ENCODE measurements at regions not wholly inside any gene's neighbourhood (a gene's known extent, or its start where the extent isn't known, plus 50 kb on each side); places are given as distances from the start of the nearest gene placed in this dataset.

- Histone ChIP-seq H3K27ac (ENCODE audit: low read length) (no peak overlapping the region), H3K27me3 (ENCODE audit: control insufficient read depth, insufficient read depth) (no peaks in the 10 kb centered on the region), H3K9me3 (ENCODE audit: control insufficient read depth, low read length) (no peaks in the 10 kb centered on the region), H3K4me3 (ENCODE audit: low read length) (no peak overlapping the region), H3K4me1 (ENCODE audit: control insufficient read depth, insufficient read depth, low read length) (no peaks in the 10 kb centered on the region)
- WGBS = 45% methylated on average over 3 of the region's 3 CpGs
- peak in 1 of 2 donors; percentile 64 for ATAC-seq
- intact Hi-C loops (cut with DNase I) = no loop called here
- no peak for DNase-seq
Measured at GRCh38 chr5:43994352-43994708, 391.4 kb downstream of the NNT start.

- 64% methylated on average over 9 of the region's 9 CpGs for WGBS
- ATAC-seq = peak; percentile 48 to 80
- intact Hi-C loops (cut with DNase I) = no loop called here
- DNase-seq = peak in 1 of 3 donors; percentile 62
- Histone ChIP-seq H3K9me3 (ENCODE audit: control insufficient read depth, low read length) (no peaks in the 10 kb centered on the region), H3K4me3 (ENCODE audit: low read length) (no peak overlapping the region), H3K27me3 (ENCODE audit: control insufficient read depth, insufficient read depth) (no peaks in the 10 kb centered on the region), H3K27ac (ENCODE audit: low read length) (no peak overlapping the region), H3K4me1 (ENCODE audit: control insufficient read depth, insufficient read depth, low read length) (no peaks in the 10 kb centered on the region)
Measured at GRCh38 chr5:43993634-43994351, 390.8 kb downstream of the NNT start.

GRCh38 chr5:43985411-43985810 lies 382.4 kb downstream of the NNT start:
- ATAC-seq = no peak
- WGBS = 77% methylated on average over 3 of the region's 3 CpGs
- Histone ChIP-seq H3K4me1 (ENCODE audit: control insufficient read depth, insufficient read depth, low read length) (no peaks in the 10 kb centered on the region), H3K9me3 (ENCODE audit: control insufficient read depth, low read length) (no peaks in the 10 kb centered on the region), H3K27ac (ENCODE audit: low read length) (no peak overlapping the region), H3K27me3 (ENCODE audit: control insufficient read depth, insufficient read depth) (no peaks in the 10 kb centered on the region), H3K4me3 (ENCODE audit: low read length) (no peak overlapping the region)
- intact Hi-C loops (cut with DNase I) = no loop called here
- no peak for DNase-seq

GRCh38 chr5:43981556-43981955 lies 378.6 kb downstream of the NNT start:
- 86% methylated on average over 8 of the region's 8 CpGs for whole genome bisulfite sequencing
- Histone ChIP-seq H3K4me3 (ENCODE audit: low read length) (no peak overlapping the region), H3K9me3 (ENCODE audit: control insufficient read depth, low read length) (no peaks in the 10 kb centered on the region), H3K4me1 (ENCODE audit: control insufficient read depth, insufficient read depth, low read length) (no peaks in the 10 kb centered on the region), H3K27me3 (ENCODE audit: control insufficient read depth, insufficient read depth) (no peaks in the 10 kb centered on the region), H3K27ac (ENCODE audit: low read length) (no peak overlapping the region)
- intact Hi-C loops (cut with DNase I) = no loop called here
- ATAC-seq (no peak), DNase-seq (no peak)

- whole genome bisulfite sequencing = 84% methylated on average over 2 of the region's 2 CpGs
- no peak for ATAC-seq
- Histone ChIP-seq H3K27me3 (ENCODE audit: control insufficient read depth, insufficient read depth) (no peaks in the 10 kb centered on the region), H3K9me3 (ENCODE audit: control insufficient read depth, low read length) (no peaks in the 10 kb centered on the region), H3K27ac (ENCODE audit: low read length) (no peak overlapping the region), H3K4me1 (ENCODE audit: control insufficient read depth, insufficient read depth, low read length) (no peaks in the 10 kb centered on the region), H3K4me3 (ENCODE audit: low read length) (no peak overlapping the region)
- intact Hi-C loops (cut with DNase I) = no loop called here
- no peak for DNase-seq
Measured at GRCh38 chr5:43973908-43974307, 370.9 kb downstream of the NNT start.

GRCh38 chr5:43973318-43973717 lies 370.3 kb downstream of the NNT start:
- no peaks in the 10 kb centered on the region for H3K9me3 ChIP-seq (ENCODE audit: control insufficient read depth, low read length)
- intact Hi-C loops (cut with DNase I) = no loop called here
- H3K4me3 ChIP-seq (ENCODE audit: low read length) = no peak overlapping the region
- no peaks in the 10 kb centered on the region for H3K4me1 ChIP-seq (ENCODE audit: control insufficient read depth, insufficient read depth, low read length)
- WGBS = 86% methylated on average over 2 of the region's 2 CpGs
- no peaks in the 10 kb centered on the region for H3K27me3 ChIP-seq (ENCODE audit: control insufficient read depth, insufficient read depth)
- ATAC-seq (no peak), DNase-seq (no peak)
- no peak overlapping the region for H3K27ac ChIP-seq (ENCODE audit: low read length)

- no peak for ATAC-seq
- Histone ChIP-seq H3K9me3 (ENCODE audit: control insufficient read depth, low read length) (no peaks in the 10 kb centered on the region), H3K4me3 (ENCODE audit: low read length) (no peak overlapping the region), H3K27me3 (ENCODE audit: control insufficient read depth, insufficient read depth) (no peaks in the 10 kb centered on the region), H3K4me1 (ENCODE audit: control insufficient read depth, insufficient read depth, low read length) (no peaks in the 10 kb centered on the region), H3K27ac (ENCODE audit: low read length) (no peak overlapping the region)
- WGBS = 71% methylated on average over 1 of the region's 1 CpG
- intact Hi-C loops (cut with DNase I) = no loop called here
- DNase-seq = no peak
Measured at GRCh38 chr5:43967165-43967564, 364.2 kb downstream of the NNT start.

- Histone ChIP-seq H3K4me3 (ENCODE audit: low read length) (no peak overlapping the region), H3K4me1 (ENCODE audit: control insufficient read depth, insufficient read depth, low read length) (no peaks in the 10 kb centered on the region), H3K27me3 (ENCODE audit: control insufficient read depth, insufficient read depth) (no peaks in the 10 kb centered on the region), H3K27ac (ENCODE audit: low read length) (no peak overlapping the region), H3K9me3 (ENCODE audit: control insufficient read depth, low read length) (no peaks in the 10 kb centered on the region)
- no peak for DNase-seq
- WGBS = 77% methylated on average over 2 of the region's 2 CpGs
- no peak for ATAC-seq
- intact Hi-C loops (cut with DNase I) = no loop called here
Measured at GRCh38 chr5:43959144-43959543, 356.2 kb downstream of the NNT start.

- 48% methylated on average over 2 of the region's 2 CpGs for WGBS
Measured at GRCh38 chr5:43947935-43948334, 345.0 kb downstream of the NNT start.

GRCh38 chr5:43941806-43942205 lies 338.8 kb downstream of the NNT start:
- H3K27ac ChIP-seq (ENCODE audit: low read length) = no peak overlapping the region
- intact Hi-C loops (cut with DNase I) = no loop called here
- H3K4me1 ChIP-seq (ENCODE audit: control insufficient read depth, insufficient read depth, low read length) = no peaks in the 10 kb centered on the region
- no peaks in the 10 kb centered on the region for H3K27me3 ChIP-seq (ENCODE audit: control insufficient read depth, insufficient read depth)
- H3K9me3 ChIP-seq (ENCODE audit: control insufficient read depth, low read length) = peaks cover 4% of the 10 kb centered on the region
- ATAC-seq (no peak), DNase-seq (no peak)
- no peak overlapping the region for H3K4me3 ChIP-seq (ENCODE audit: low read length)
- 98% methylated on average over 1 of the region's 1 CpG for WGBS

More at GRCh38 chr5:43947935-43948334, 345.0 kb downstream of the NNT start:
- ATAC-seq = peak in 1 of 2 donors; percentile 31
- H3K4me1 ChIP-seq (ENCODE audit: control insufficient read depth, insufficient read depth, low read length) = no peaks in the 10 kb centered on the region
- DNase-seq = no peak
- H3K9me3 ChIP-seq (ENCODE audit: control insufficient read depth, low read length) = peaks cover 4% of the 10 kb centered on the region
- intact Hi-C loops (cut with DNase I) = no loop called here
- H3K27me3 ChIP-seq (ENCODE audit: control insufficient read depth, insufficient read depth) = no peaks in the 10 kb centered on the region
- H3K27ac ChIP-seq (ENCODE audit: low read length) = no peak overlapping the region
- H3K4me3 ChIP-seq (ENCODE audit: low read length) = no peak overlapping the region

- Histone ChIP-seq H3K4me1 (ENCODE audit: control insufficient read depth, insufficient read depth, low read length) (no peaks in the 10 kb centered on the region), H3K4me3 (ENCODE audit: low read length) (no peak overlapping the region), H3K27me3 (ENCODE audit: control insufficient read depth, insufficient read depth) (no peaks in the 10 kb centered on the region), H3K9me3 (ENCODE audit: control insufficient read depth, low read length) (no peaks in the 10 kb centered on the region), H3K27ac (ENCODE audit: low read length) (no peak overlapping the region)
- intact Hi-C loops (cut with DNase I) = no loop called here
- 79% methylated on average over 2 of the region's 2 CpGs for WGBS
- DNase-seq (no peak), ATAC-seq (no peak)
Measured at GRCh38 chr5:43940562-43940961, 337.6 kb downstream of the NNT start.

GRCh38 chr5:43926923-43927322 lies 323.9 kb downstream of the NNT start:
- H3K4me3 ChIP-seq (ENCODE audit: low read length) = no peak overlapping the region
- ATAC-seq (no peak), DNase-seq (no peak)
- no peak overlapping the region for H3K27ac ChIP-seq (ENCODE audit: low read length)
- H3K9me3 ChIP-seq (ENCODE audit: control insufficient read depth, low read length) = no peaks in the 10 kb centered on the region
- H3K4me1 ChIP-seq (ENCODE audit: control insufficient read depth, insufficient read depth, low read length) = no peaks in the 10 kb centered on the region
- H3K27me3 ChIP-seq (ENCODE audit: control insufficient read depth, insufficient read depth) = no peaks in the 10 kb centered on the region
- intact Hi-C loops (cut with DNase I) = no loop called here
- 30% methylated on average over 2 of the region's 2 CpGs for WGBS
